ENCODE measurements at regions not wholly inside any gene's neighbourhood (a gene's known extent, or its start where the extent isn't known, plus 50 kb on each side); places are given as distances from the start of the nearest gene placed in this dataset.
"Not testable (repeated sequence)": the region's sequence is repeated elsewhere in the genome, so short reads cannot be mapped to it uniquely, and the experiment has no call there.

GRCh38 chr11:49526240-49526829, 317.9 kb upstream of the FOLH1 start:
- TF ChIP-seq CTCF (IDR thresholded peaks at IDR 0.05): peak; percentile 34 to 72 (median 56)
- TF ChIP-seq POLR2A (IDR thresholded peaks at IDR 0.05): not testable (repeated sequence)

Measured in heart left ventricle (tissue), 13 donors.